ENCODE measurements at regions not wholly inside any gene's neighbourhood (a gene's known extent, or its start where the extent isn't known, plus 50 kb on each side); places are given as distances from the start of the nearest gene placed in this dataset.
"Not testable (repeated sequence)": the region's sequence is repeated elsewhere in the genome, so short reads cannot be mapped to it uniquely, and the experiment has no call there.

GRCh38 chr12:69173368-69173767 lies 66.0 kb upstream of the CPSF6 start:
- no peak for DNase-seq (ENCODE audit: low spot score)
- Histone ChIP-seq H3K9me3 (no peaks in the 10 kb centered on the region), H3K4me3 (no peak overlapping the region), H3K36me3 (no peaks in the 10 kb centered on the region), H3K27ac (no peak overlapping the region), H3K27me3 (replicated peaks; ENCODE audit: insufficient read depth) (no peaks in the 10 kb centered on the region), H3K4me1 (replicated peaks) (no peaks in the 10 kb centered on the region)
- intact Hi-C loops (cut with DNase I), result no loop called here
- WGBS, result 63% methylated on average over 9 of the region's 9 CpGs
- TF ChIP-seq POLR2AphosphoS5 (IDR thresholded peaks at IDR 0.05), result no peak
- no peak for TF ChIP-seq CTCF (IDR thresholded peaks at IDR 0.05)
- no peak for TF ChIP-seq POLR2A (IDR thresholded peaks at IDR 0.05)

- no peak overlapping the region for H3K4me3 ChIP-seq
- DNase-seq (ENCODE audit: low spot score), result no peak
- intact Hi-C loops (cut with DNase I), result no loop called here
- H3K9me3 ChIP-seq, result no peaks in the 10 kb centered on the region
- no peaks in the 10 kb centered on the region for H3K4me1 ChIP-seq (replicated peaks)
- TF ChIP-seq CTCF (IDR thresholded peaks at IDR 0.05) (no peak), POLR2AphosphoS5 (IDR thresholded peaks at IDR 0.05) (no peak), POLR2A (IDR thresholded peaks at IDR 0.05) (no peak)
- H3K36me3 ChIP-seq, result no peaks in the 10 kb centered on the region
- no peaks in the 10 kb centered on the region for H3K27me3 ChIP-seq (replicated peaks; ENCODE audit: insufficient read depth)
- no peak overlapping the region for H3K27ac ChIP-seq
Observed at GRCh38 chr12:69179786-69180185, 59.6 kb upstream of the CPSF6 start.

- H3K4me1 ChIP-seq (replicated peaks); H3K36me3 ChIP-seq; H3K4me3 ChIP-seq; H3K9me3 ChIP-seq; intact Hi-C loops (cut with DNase I); DNase-seq (ENCODE audit: low spot score); H3K27ac ChIP-seq; H3K27me3 ChIP-seq (replicated peaks; ENCODE audit: insufficient read depth): not testable (repeated sequence)
- WGBS, result 74% methylated on average over 7 of the region's 7 CpGs
Observed at GRCh38 chr12:69187572-69187971, 51.8 kb upstream of the CPSF6 start.

GRCh38 chr12:69189378-69189978 lies 49.9 kb upstream of the CPSF6 start:
- no peaks in the 10 kb centered on the region for H3K9me3 ChIP-seq
- H3K4me1 ChIP-seq (replicated peaks), result no peaks in the 10 kb centered on the region
- no peak for DNase-seq (ENCODE audit: low spot score)
- TF ChIP-seq POLR2AphosphoS5 (IDR thresholded peaks at IDR 0.05) (no peak), CTCF (IDR thresholded peaks at IDR 0.05) (no peak), POLR2A (IDR thresholded peaks at IDR 0.05) (no peak)
- intact Hi-C loops (cut with DNase I), result no loop called here
- no peak overlapping the region for H3K4me3 ChIP-seq
- WGBS, result 68% methylated on average over 4 of the region's 4 CpGs
- H3K27ac ChIP-seq, result no peak overlapping the region
- no peaks in the 10 kb centered on the region for H3K27me3 ChIP-seq (replicated peaks; ENCODE audit: insufficient read depth)
- no peaks in the 10 kb centered on the region for H3K36me3 ChIP-seq
